ENCODE measurements at regions not wholly inside any gene's neighbourhood (a gene's known extent, or its start where the extent isn't known, plus 50 kb on each side); places are given as distances from the start of the nearest gene placed in this dataset.

GRCh38 chr2:5493256-5493655 lies 198.9 kb upstream of the SOX11 start:
- no peak for TF ChIP-seq POLR2AphosphoS5 (IDR thresholded peaks at IDR 0.05; ENCODE audit: low read depth, low read length)
- no peak for TF ChIP-seq FOXP2 (optimal IDR thresholded peaks at IDR 0.05; ENCODE audit: borderline replicate concordance, extremely low read depth, extremely low read length, insufficient read depth)
- no peak for TF ChIP-seq TAF1 (IDR thresholded peaks at IDR 0.05; ENCODE audit: borderline replicate concordance, insufficient read depth, low read length)
- no peak for TF ChIP-seq SIN3A (IDR thresholded peaks at IDR 0.05; ENCODE audit: borderline replicate concordance, insufficient read depth, low read length)
- TF ChIP-seq REST (IDR thresholded peaks at IDR 0.05; ENCODE audit: insufficient read depth in 1 of 2, low read depth in 2 of 2, low read length in 2 of 2) = no peak

DNA sequence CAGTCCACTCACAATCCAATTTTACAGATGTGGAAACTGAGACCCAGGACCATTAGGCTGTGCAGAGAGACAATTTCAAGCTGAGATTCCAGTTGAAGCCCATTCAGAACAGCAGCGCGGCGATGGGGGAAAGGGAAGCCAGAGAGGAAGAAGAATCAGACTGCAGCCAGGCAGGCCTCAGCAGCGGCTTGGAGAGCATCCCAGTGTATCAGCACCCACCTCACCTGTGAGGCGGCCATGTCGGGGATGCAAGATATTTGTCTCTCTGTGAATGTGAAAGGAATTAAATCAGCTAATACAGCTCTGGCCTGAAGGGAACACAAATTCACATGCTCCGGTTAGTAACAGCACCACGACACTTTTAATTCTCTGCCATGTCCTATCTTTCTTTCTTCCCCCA lies 198.0 kb upstream of the SOX11 start:
- TF ChIP-seq SIN3A (IDR thresholded peaks at IDR 0.05; ENCODE audit: borderline replicate concordance, insufficient read depth, low read length) (no peak), REST (IDR thresholded peaks at IDR 0.05; ENCODE audit: insufficient read depth in 1 of 2, low read depth in 2 of 2, low read length in 2 of 2) (no peak), POLR2AphosphoS5 (IDR thresholded peaks at IDR 0.05; ENCODE audit: low read depth, low read length) (no peak), FOXP2 (optimal IDR thresholded peaks at IDR 0.05; ENCODE audit: borderline replicate concordance, extremely low read depth, extremely low read length, insufficient read depth) (no peak), TAF1 (IDR thresholded peaks at IDR 0.05; ENCODE audit: borderline replicate concordance, insufficient read depth, low read length) (no peak)

DNA sequence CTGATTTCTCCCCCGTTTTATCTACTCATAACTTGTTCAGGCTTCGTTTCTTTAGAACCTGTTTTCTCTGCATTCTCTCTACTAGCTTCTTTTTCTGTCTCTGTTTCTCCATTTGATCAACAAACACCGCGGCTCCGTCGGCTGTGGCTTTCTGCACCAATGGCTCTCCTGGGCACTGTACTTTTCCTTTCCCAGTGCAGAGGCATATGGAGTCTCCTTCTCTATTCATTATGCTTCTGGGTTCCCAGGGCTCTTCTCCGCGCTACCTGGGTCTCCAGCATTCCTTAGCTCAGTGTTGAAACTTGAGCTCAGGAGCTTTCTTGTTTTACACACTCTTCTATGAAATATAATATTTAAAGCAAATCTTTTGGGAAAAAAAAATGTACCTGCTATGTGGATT lies 196.6 kb upstream of the SOX11 start:
- TF ChIP-seq REST (IDR thresholded peaks at IDR 0.05; ENCODE audit: insufficient read depth in 1 of 2, low read depth in 2 of 2, low read length in 2 of 2) = no peak
- no peak for TF ChIP-seq SIN3A (IDR thresholded peaks at IDR 0.05; ENCODE audit: borderline replicate concordance, insufficient read depth, low read length)
- no peak for TF ChIP-seq TAF1 (IDR thresholded peaks at IDR 0.05; ENCODE audit: borderline replicate concordance, insufficient read depth, low read length)
- no peak for TF ChIP-seq POLR2AphosphoS5 (IDR thresholded peaks at IDR 0.05; ENCODE audit: low read depth, low read length)
- TF ChIP-seq FOXP2 (optimal IDR thresholded peaks at IDR 0.05; ENCODE audit: borderline replicate concordance, extremely low read depth, extremely low read length, insufficient read depth) = no peak

GRCh38 chr2:5497874-5498273 lies 194.3 kb upstream of the SOX11 start:
- TF ChIP-seq REST (IDR thresholded peaks at IDR 0.05; ENCODE audit: insufficient read depth in 1 of 2, low read depth in 2 of 2, low read length in 2 of 2) (no peak), POLR2AphosphoS5 (IDR thresholded peaks at IDR 0.05; ENCODE audit: low read depth, low read length) (no peak), TAF1 (IDR thresholded peaks at IDR 0.05; ENCODE audit: borderline replicate concordance, insufficient read depth, low read length) (no peak), SIN3A (IDR thresholded peaks at IDR 0.05; ENCODE audit: borderline replicate concordance, insufficient read depth, low read length) (no peak), FOXP2 (optimal IDR thresholded peaks at IDR 0.05; ENCODE audit: borderline replicate concordance, extremely low read depth, extremely low read length, insufficient read depth) (no peak)

DNA sequence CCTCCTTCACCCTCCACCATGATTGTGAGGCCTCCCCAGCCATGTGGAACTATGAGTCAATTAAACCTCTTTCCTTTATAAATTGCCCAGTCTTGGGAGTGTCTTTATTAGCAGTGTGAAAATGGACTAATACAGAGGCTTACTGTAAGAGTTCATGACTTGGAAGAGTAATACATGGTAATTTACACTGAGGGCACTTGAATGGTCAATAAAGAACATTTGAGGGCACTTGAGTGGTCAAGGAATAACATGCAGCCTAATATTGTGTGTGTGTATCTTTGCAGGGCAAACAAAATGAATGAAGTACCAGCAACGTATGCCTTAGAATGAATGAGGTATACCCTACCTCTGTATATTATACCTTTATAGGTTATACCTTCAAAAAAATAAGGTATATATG lies 190.4 kb upstream of the SOX11 start:
- no peak for TF ChIP-seq REST (IDR thresholded peaks at IDR 0.05; ENCODE audit: insufficient read depth in 1 of 2, low read depth in 2 of 2, low read length in 2 of 2)
- no peak for TF ChIP-seq FOXP2 (optimal IDR thresholded peaks at IDR 0.05; ENCODE audit: borderline replicate concordance, extremely low read depth, extremely low read length, insufficient read depth)
- no peak for TF ChIP-seq TAF1 (IDR thresholded peaks at IDR 0.05; ENCODE audit: borderline replicate concordance, insufficient read depth, low read length)
- no peak for TF ChIP-seq POLR2AphosphoS5 (IDR thresholded peaks at IDR 0.05; ENCODE audit: low read depth, low read length)
- TF ChIP-seq SIN3A (IDR thresholded peaks at IDR 0.05; ENCODE audit: borderline replicate concordance, insufficient read depth, low read length) = no peak
